ENCODE measurements at regions not wholly inside any gene's neighbourhood (a gene's known extent, or its start where the extent isn't known, plus 50 kb on each side); places are given as distances from the start of the nearest gene placed in this dataset.

GRCh38 chr6:105489216-105489530 lies 86.3 kb upstream of the PREP start:
- TF ChIP-seq, protein P1, sequence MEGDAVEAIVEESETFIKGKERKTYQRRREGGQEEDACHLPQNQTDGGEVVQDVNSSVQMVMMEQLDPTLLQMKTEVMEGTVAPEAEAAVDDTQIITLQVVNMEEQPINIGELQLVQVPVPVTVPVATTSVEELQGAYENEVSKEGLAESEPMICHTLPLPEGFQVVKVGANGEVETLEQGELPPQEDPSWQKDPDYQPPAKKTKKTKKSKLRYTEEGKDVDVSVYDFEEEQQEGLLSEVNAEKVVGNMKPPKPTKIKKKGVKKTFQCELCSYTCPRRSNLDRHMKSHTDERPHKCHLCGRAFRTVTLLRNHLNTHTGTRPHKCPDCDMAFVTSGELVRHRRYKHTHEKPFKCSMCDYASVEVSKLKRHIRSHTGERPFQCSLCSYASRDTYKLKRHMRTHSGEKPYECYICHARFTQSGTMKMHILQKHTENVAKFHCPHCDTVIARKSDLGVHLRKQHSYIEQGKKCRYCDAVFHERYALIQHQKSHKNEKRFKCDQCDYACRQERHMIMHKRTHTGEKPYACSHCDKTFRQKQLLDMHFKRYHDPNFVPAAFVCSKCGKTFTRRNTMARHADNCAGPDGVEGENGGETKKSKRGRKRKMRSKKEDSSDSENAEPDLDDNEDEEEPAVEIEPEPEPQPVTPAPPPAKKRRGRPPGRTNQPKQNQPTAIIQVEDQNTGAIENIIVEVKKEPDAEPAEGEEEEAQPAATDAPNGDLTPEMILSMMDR (IDR thresholded peaks at IDR 0.05): no peak
- TF ChIP-seq POLR2A (IDR thresholded peaks at IDR 0.05): no peak

Data from body of pancreas (tissue), 4 donors.